Heart left ventricle (tissue), 16 donors: ENCODE measurements at regions not wholly inside any gene's neighbourhood (a gene's known extent, or its start where the extent isn't known, plus 50 kb on each side); places are given as distances from the start of the nearest gene placed in this dataset.

ENCODE experiments used
- ATAC-seq, 4 donors: fragments of 200-7000 bp; cut with Tn5 transposase; one replicate each; pipeline ENCODE4 v1.9.1; 2020 to 2022; ENCODE audit warnings: moderate library complexity in 4 of 4, mild to moderate bottlenecking in 3 of 4, moderate number of reproducible peaks in 1 of 4
- DNase-seq, 5 donors: peaks; one replicate each; pipeline ENCODE4 v3.0.0-alpha.2; 2020
- H3K27ac ChIP-seq, 12 donors: fragments of 200-600 bp; sonication (generic) in 4 of 12; one replicate each; pipeline versions ENCODE4 v1.5.0 to v1.8.0; 2016 to 2022; ENCODE audit warnings: mild to moderate bottlenecking in 2 of 12
- H3K27me3 ChIP-seq, 9 donors: fragments of 200-600 bp; sonication (generic) in 2 of 9; one replicate each; pipeline versions ENCODE4 v1.5.1 to v1.8.0; 2016 to 2022; ENCODE audit warnings: mild to moderate bottlenecking in 3 of 9
- H3K36me3 ChIP-seq, 9 donors: fragments of 200-600 bp; sonication (generic) in 2 of 9; one replicate each; pipeline versions ENCODE4 v1.5.0 to v1.8.0; 2018 to 2022; ENCODE audit warnings: mild to moderate bottlenecking in 2 of 9
- H3K4me1 ChIP-seq, 12 donors: fragments of 200-600 bp; sonication (generic) in 4 of 12; one replicate each; pipeline versions ENCODE4 v1.5.0 to v1.8.0; 2016 to 2022; ENCODE audit warnings: mild to moderate bottlenecking in 3 of 12
- H3K4me3 ChIP-seq, 12 donors: fragments of 200-600 bp; sonication (generic) in 4 of 12; one replicate each; pipeline versions ENCODE4 v1.5.0 to v1.8.0; 2017 to 2022; ENCODE audit warnings: mild to moderate bottlenecking in 9 of 12, moderate library complexity in 4 of 12
- H3K9me3 ChIP-seq, 12 donors: fragments of 200-600 bp; sonication (generic) in 4 of 12; one replicate each; pipeline versions ENCODE4 v1.5.0 to v1.8.0; 2016 to 2022; ENCODE audit warnings: mild to moderate bottlenecking in 1 of 12
- CTCF ChIP-seq, 12 donors: fragments of 200-600 bp; sonication (generic) in 4 of 12; IDR thresholded peaks; one replicate each; pipeline versions ENCODE4 v1.5.0 to v1.8.0; 2018 to 2022; ENCODE audit warnings: antibody characterized with exemption in 12 of 12, mild to moderate bottlenecking in 5 of 12
- POLR2A ChIP-seq, 2 donors: fragments of 450-650 bp; IDR thresholded peaks; one replicate each; pipeline ENCODE4 v1.6.1; 2017; ENCODE audit warnings: antibody characterized with exemption in 2 of 2, mild to moderate bottlenecking in 2 of 2, moderate library complexity in 2 of 2
- WGBS, 4 donors: extraction: QIAGEN DNeasy Blood & Tissue Kit in 2 of 4; methylation state at CpG; one replicate each; pipeline versions ENCODE4 v1.1.5 to v1.1.7; 2013 to 2018; 5-methylcytosine and 5-hydroxymethylcytosine counted together
- intact Hi-C, 10 donors: fragments of 100-400 bp; cut with DNase I; formaldehyde crosslinking; loops; one replicate each; pipeline versions ENCODE4 v1.11.1 to v1.14.2; 2022
- donor health status: ischemic (EF 13 %, LVEDD 7.1; RV severe dilation, severe dysfunction).
- donor health status: healthy with polysubstance abuse.
- donor health status: DM: no; HTN: yes; CAD: no.
- donor health status: DM: no; HTN: no; CAD: no.
- donor health status: ischemic (EF 25% LVEDD 6.9; RV normal size, moderate dysfunction).
- donor health status: ischemic (EF 25% LVEDD 5.7; RV mildly dilated, moderate dysfunction).
- donor health status: healthy.
- donor health status: DM: yes; HTN: yes; CAD: no.
- donor health status: ischemic (EF 35%, LVEDD 5.7; RV mildly dilated, moderate dysfunction).
- donor health status: nonischemic (EF 11% LVEDD 7.7; RV severe dilation, severe dysfunction).
- donor health status: DM: yes; HTN: yes; CAD: no.
- donor health status: PGD.
- donor health status: ischemic (EF 29% LVEDD 5.4; RV normal size, mild dysfunction).
- donor health status: nonischemic (EF 23%, LVEDD 6.1; RV moderate dilation, normal function).

GRCh38 chr2:195031411-195031810, 625.6 kb upstream of the SLC39A10 start:
- TF ChIP-seq POLR2A (IDR thresholded peaks at IDR 0.05) = no peak
- TF ChIP-seq CTCF (IDR thresholded peaks at IDR 0.05) = no peak
- Histone ChIP-seq H3K9me3 (no peaks in the 10 kb centered on the region), H3K4me3 (no peak overlapping the region), H3K4me1 (no peaks in the 10 kb centered on the region), H3K27ac (no peak overlapping the region), H3K27me3 (no peaks in the 10 kb centered on the region), H3K36me3 (no peaks in the 10 kb centered on the region)
- DNase-seq = no peak
- 94 to 98% (median 97%) methylated on average over 1 of the region's 1 CpG for WGBS, 4 donors
- intact Hi-C loops = no loop called here
- no peak for ATAC-seq

- intact Hi-C loops = no loop called here
- H3K27me3 ChIP-seq = no peaks in the 10 kb centered on the region
- H3K4me3 ChIP-seq = no peak overlapping the region
- no peaks in the 10 kb centered on the region for H3K4me1 ChIP-seq
- TF ChIP-seq POLR2A (IDR thresholded peaks at IDR 0.05) (no peak), CTCF (IDR thresholded peaks at IDR 0.05) (no peak)
- no peak for DNase-seq
- H3K9me3 ChIP-seq = no peaks in the 10 kb centered on the region
- H3K27ac ChIP-seq = no peak overlapping the region
- WGBS, 4 donors = 57 to 58% (median 58%) methylated on average over 4 of the region's 4 CpGs
- no peak for ATAC-seq
- no peaks in the 10 kb centered on the region for H3K36me3 ChIP-seq
Observed at GRCh38 chr2:195029804-195030654, 627.0 kb upstream of the SLC39A10 start.

- no peak overlapping the region for H3K4me3 ChIP-seq
- intact Hi-C loops = no loop called here
- WGBS, 4 donors = 49 to 59% (median 54%) methylated on average over 4 of the region's 4 CpGs
- no peak for DNase-seq
- ATAC-seq = no peak
- no peaks in the 10 kb centered on the region for H3K9me3 ChIP-seq
- no peak for TF ChIP-seq POLR2A (IDR thresholded peaks at IDR 0.05)
- no peak for TF ChIP-seq CTCF (IDR thresholded peaks at IDR 0.05)
- no peaks in the 10 kb centered on the region for H3K27me3 ChIP-seq
- no peak overlapping the region for H3K27ac ChIP-seq
- no peaks in the 10 kb centered on the region for H3K4me1 ChIP-seq
- no peaks in the 10 kb centered on the region for H3K36me3 ChIP-seq
Observed at GRCh38 chr2:195027947-195028346, 629.1 kb upstream of the SLC39A10 start.

GRCh38 chr2:195026261-195026660, 630.8 kb upstream of the SLC39A10 start:
- Histone ChIP-seq H3K27ac (no peak overlapping the region), H3K4me1 (no peaks in the 10 kb centered on the region), H3K9me3 (no peaks in the 10 kb centered on the region), H3K27me3 (no peaks in the 10 kb centered on the region), H3K4me3 (no peak overlapping the region), H3K36me3 (no peaks in the 10 kb centered on the region)
- 86 to 100% (median 96%) methylated on average over 1 of the region's 1 CpG for WGBS, 4 donors
- TF ChIP-seq POLR2A (IDR thresholded peaks at IDR 0.05) = no peak
- TF ChIP-seq CTCF (IDR thresholded peaks at IDR 0.05) = no peak
- DNase-seq = no peak
- intact Hi-C loops = no loop called here
- no peak for ATAC-seq
